ENCODE measurements at regions not wholly inside any gene's neighbourhood (a gene's known extent, or its start where the extent isn't known, plus 50 kb on each side); places are given as distances from the start of the nearest gene placed in this dataset.

DNA sequence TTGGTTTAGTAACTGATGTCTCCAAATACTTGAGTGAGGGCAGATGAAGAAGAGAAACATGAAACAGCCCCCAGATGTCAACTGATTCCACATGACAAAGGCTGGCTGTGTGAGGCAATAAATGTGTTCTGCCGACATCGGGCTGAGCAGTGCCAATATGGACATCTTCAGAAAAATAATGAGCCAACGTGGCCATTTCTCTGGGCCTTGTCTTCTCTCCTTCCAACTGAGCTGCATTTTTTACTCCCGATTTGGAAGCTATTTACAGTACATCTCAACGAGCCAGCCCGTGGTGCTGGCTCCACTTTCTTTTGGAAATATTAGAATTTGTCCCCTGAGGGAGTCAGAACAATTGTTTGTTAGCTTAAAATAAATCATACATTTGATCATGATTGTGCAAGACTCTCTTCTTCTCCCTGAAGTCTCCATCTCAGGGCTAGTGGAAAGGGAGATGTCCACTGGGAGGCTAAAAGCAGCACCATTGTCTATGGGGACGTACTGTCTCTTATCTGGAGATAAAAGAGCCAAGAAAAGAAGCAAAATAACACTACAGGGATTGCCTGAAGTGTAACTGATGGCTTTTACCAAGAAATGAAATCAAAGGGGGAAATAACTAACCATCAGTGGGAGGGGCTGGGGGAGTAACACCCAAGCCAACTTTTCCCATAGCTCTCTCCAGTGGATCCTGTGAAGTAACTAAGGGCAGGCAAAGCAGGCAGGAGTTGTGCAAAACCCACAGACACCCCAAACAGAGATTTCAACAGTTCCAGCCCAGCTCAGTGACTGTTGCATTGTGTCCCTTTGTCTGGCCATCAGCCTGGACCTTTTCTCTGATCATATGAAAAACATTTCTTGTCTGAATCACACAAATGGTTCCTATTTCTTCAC, 114.8 kb downstream of the RDH14 start:
- Histone ChIP-seq H3K79me2 (ENCODE audit: low read depth) (no peaks in the 10 kb centered on the region), H3K4me1 (replicated peaks; ENCODE audit: insufficient read depth) (no peaks in the 10 kb centered on the region), H4K20me1 (ENCODE audit: insufficient read depth) (no peaks in the 10 kb centered on the region), H3K4me3 (no peak overlapping the region), H3K27me3 (ENCODE audit: insufficient read depth, low read depth) (no peaks in the 10 kb centered on the region), H2AFZ (no peak overlapping the region), H3K9me2 (ENCODE audit: insufficient read depth) (no peaks in the 10 kb centered on the region), H3F3A (ENCODE audit: insufficient read depth, low read depth) (no peaks in the 10 kb centered on the region), H3K4me2 (no peak overlapping the region), H3K36me3 (ENCODE audit: low read depth) (no peaks in the 10 kb centered on the region), H3K9me3 (ENCODE audit: insufficient read depth, low read depth) (no peaks in the 10 kb centered on the region), H3K27ac (no peak overlapping the region)
- no peak for DNase-seq
- CTCF ChIA-PET, result no interaction called here
- TF ChIP-seq EZH2 (IDR thresholded peaks at IDR 0.05; ENCODE audit: low read depth), result no peak
- TF ChIP-seq CTCF (conservative IDR thresholded peaks at IDR 0.05), result no peak
- no TSS peak for BruUV-seq (replicated peaks)
- POLR2A ChIA-PET (ENCODE audit: unreplicated experiment), result interaction anchor here (0.7 kb wide), 1 partner anchor 345 kb away, joined by 7 read pairs; no protein-coding TSS in a partner anchor
- intact Hi-C loops (cut with micrococcal nuclease; ENCODE audit: unreplicated experiment), result no loop called here

DNA sequence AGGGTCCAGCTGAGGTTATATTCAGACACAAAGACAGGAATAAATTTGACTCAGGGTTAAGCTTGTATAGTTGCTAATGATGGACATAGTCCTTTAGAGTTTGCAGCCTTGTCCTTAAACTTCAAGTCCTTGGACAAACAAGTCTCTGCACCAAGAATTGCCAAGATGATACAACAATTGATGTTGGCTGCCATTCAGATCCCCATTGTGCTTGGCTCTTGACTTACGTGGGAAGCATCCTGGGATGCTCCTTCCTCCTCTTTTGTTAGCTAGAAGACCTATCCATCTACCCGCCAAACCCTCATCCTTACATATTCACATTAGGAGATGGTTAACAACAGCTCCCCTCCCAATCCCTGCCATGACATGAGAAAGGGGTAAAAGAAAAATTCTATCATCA, 115.6 kb downstream of the RDH14 start:
- H3K4me2 ChIP-seq, result no peak overlapping the region
- no TSS peak for BruUV-seq (replicated peaks)
- no peaks in the 10 kb centered on the region for H3K9me2 ChIP-seq (ENCODE audit: insufficient read depth)
- no peaks in the 10 kb centered on the region for H3K36me3 ChIP-seq (ENCODE audit: low read depth)
- H3K4me3 ChIP-seq, result no peak overlapping the region
- no peaks in the 10 kb centered on the region for H3K27me3 ChIP-seq (ENCODE audit: insufficient read depth, low read depth)
- POLR2A ChIA-PET (ENCODE audit: unreplicated experiment), result no interaction called here
- H4K20me1 ChIP-seq (ENCODE audit: insufficient read depth), result no peaks in the 10 kb centered on the region
- CTCF ChIA-PET, result no interaction called here
- no peaks in the 10 kb centered on the region for H3K9me3 ChIP-seq (ENCODE audit: insufficient read depth, low read depth)
- H2AFZ ChIP-seq, result no peak overlapping the region
- TF ChIP-seq CTCF (conservative IDR thresholded peaks at IDR 0.05), result no peak
- no peak for TF ChIP-seq EZH2 (IDR thresholded peaks at IDR 0.05; ENCODE audit: low read depth)
- intact Hi-C loops (cut with micrococcal nuclease; ENCODE audit: unreplicated experiment), result no loop called here
- no peaks in the 10 kb centered on the region for H3K4me1 ChIP-seq (replicated peaks; ENCODE audit: insufficient read depth)
- H3F3A ChIP-seq (ENCODE audit: insufficient read depth, low read depth), result no peaks in the 10 kb centered on the region
- H3K79me2 ChIP-seq (ENCODE audit: low read depth), result no peaks in the 10 kb centered on the region
- H3K27ac ChIP-seq, result no peak overlapping the region
- DNase-seq, result no peak

GRCh38 chr2:18441583-18441982, 118.9 kb downstream of the RDH14 start:
- no peaks in the 10 kb centered on the region for H3F3A ChIP-seq (ENCODE audit: insufficient read depth, low read depth)
- no peak overlapping the region for H3K4me3 ChIP-seq
- TF ChIP-seq EZH2 (IDR thresholded peaks at IDR 0.05; ENCODE audit: low read depth), result no peak
- TF ChIP-seq CTCF (conservative IDR thresholded peaks at IDR 0.05), result no peak
- H2AFZ ChIP-seq, result no peak overlapping the region
- no peak overlapping the region for H3K4me2 ChIP-seq
- H3K27ac ChIP-seq, result no peak overlapping the region
- DNase-seq, result no peak
- ChIA-PET CTCF (no interaction called here), POLR2A (ENCODE audit: unreplicated experiment) (no interaction called here)
- H3K79me2 ChIP-seq (ENCODE audit: low read depth), result no peaks in the 10 kb centered on the region
- H4K20me1 ChIP-seq (ENCODE audit: insufficient read depth), result no peaks in the 10 kb centered on the region
- H3K9me2 ChIP-seq (ENCODE audit: insufficient read depth), result no peaks in the 10 kb centered on the region
- intact Hi-C loops (cut with micrococcal nuclease; ENCODE audit: unreplicated experiment), result no loop called here
- no peaks in the 10 kb centered on the region for H3K36me3 ChIP-seq (ENCODE audit: low read depth)
- no peaks in the 10 kb centered on the region for H3K9me3 ChIP-seq (ENCODE audit: insufficient read depth, low read depth)
- H3K4me1 ChIP-seq (replicated peaks; ENCODE audit: insufficient read depth), result no peaks in the 10 kb centered on the region
- no peaks in the 10 kb centered on the region for H3K27me3 ChIP-seq (ENCODE audit: insufficient read depth, low read depth)
- no TSS peak for BruUV-seq (replicated peaks)

Measured in PC-9 (cell line).